MM.1S (cell line): ENCODE measurements at regions not wholly inside any gene's neighbourhood (a gene's known extent, or its start where the extent isn't known, plus 50 kb on each side); places are given as distances from the start of the nearest gene placed in this dataset.

Source experiments
- DNase-seq: peaks from one replicate; pipeline ENCODE4 v3.0.0-alpha.2; 2015
- H2AFZ ChIP-seq: fragments of 300-600 bp; sonication (generic); 2 replicates; pipeline ENCODE4 v1.6.0; 2016; ENCODE audit warnings: antibody characterized with exemption, low read length
- H3F3A ChIP-seq: fragments of 300-600 bp; sonication (generic); 2 replicates; pipeline ENCODE4 v1.6.1; 2016; ENCODE audit warnings: mild to moderate bottlenecking, antibody characterized with exemption, low read length, moderate library complexity, mixed read lengths; ENCODE audit not compliant: insufficient read depth
- H3K27ac ChIP-seq: fragments of 300-600 bp; sonication (generic); 2 replicates; pipeline ENCODE4 v1.5.1; 2016; ENCODE audit warnings: mild to moderate bottlenecking, low read length
- H3K27me3 ChIP-seq: fragments of 300-600 bp; sonication (generic); replicated peaks from 2 replicates; pipeline ENCODE4 v1.6.0; 2016; ENCODE audit warnings: low read length; ENCODE audit not compliant: insufficient read depth
- H3K36me3 ChIP-seq: fragments of 300-600 bp; sonication (generic); replicated peaks from 2 replicates; pipeline ENCODE4 v1.6.1; 2016; ENCODE audit warnings: mild to moderate bottlenecking, low read length, mixed read lengths; ENCODE audit not compliant: insufficient read depth
- H3K4me1 ChIP-seq: fragments of 300-600 bp; sonication (generic); 2 replicates; pipeline ENCODE4 v1.6.1; 2016; ENCODE audit warnings: low read length, mixed read lengths
- H3K4me2 ChIP-seq: fragments of 300-600 bp; sonication (generic); 2 replicates; pipeline ENCODE4 v1.6.0; 2016; ENCODE audit warnings: low read depth, low read length
- H3K4me3 ChIP-seq: fragments of 300-600 bp; sonication (generic); 2 replicates; pipeline ENCODE4 v1.5.1; 2016; ENCODE audit warnings: low read length, mixed read lengths
- H3K79me2 ChIP-seq: fragments of 300-600 bp; sonication (generic); 2 replicates; pipeline ENCODE4 v1.6.1; 2016; ENCODE audit warnings: mixed run types, low read length, mixed read lengths
- H3K9ac ChIP-seq: fragments of 300-600 bp; sonication (generic); 2 replicates; pipeline ENCODE4 v1.6.1; 2016; ENCODE audit warnings: low read length, mixed read lengths
- H3K9me2 ChIP-seq: fragments of 300-600 bp; sonication (generic); replicated peaks from 2 replicates; pipeline ENCODE4 v1.6.1; 2016; ENCODE audit warnings: mild to moderate bottlenecking, low read length, mixed read lengths; ENCODE audit not compliant: insufficient read depth
- H3K9me3 ChIP-seq: fragments of 300-600 bp; sonication (generic); replicated peaks from 2 replicates; pipeline ENCODE4 v1.6.1; 2016; ENCODE audit warnings: mild to moderate bottlenecking, low read length, mixed read lengths; ENCODE audit not compliant: insufficient read depth
- H4K20me1 ChIP-seq: fragments of 300-600 bp; sonication (generic); 2 replicates; pipeline ENCODE4 v1.6.1; 2016; ENCODE audit warnings: mild to moderate bottlenecking, low read length, moderate library complexity, mixed read lengths; ENCODE audit not compliant: insufficient read depth
- CTCF ChIP-seq: fragments of 300-600 bp; sonication (generic); IDR thresholded peaks from 2 replicates; pipeline ENCODE4 v1.5.1; 2016; ENCODE audit warnings: antibody characterized with exemption, low read length, mixed read lengths
- EZH2 ChIP-seq: fragments of 300-600 bp; sonication (generic); optimal IDR thresholded peaks from 2 replicates; pipeline ENCODE3; 2017; ENCODE audit warnings: low read depth, mild to moderate bottlenecking, antibody characterized with exemption, low read length, mixed read lengths
- EZH2phosphoT487 ChIP-seq: fragments of 300-600 bp; sonication (generic); IDR thresholded peaks from 2 replicates; pipeline ENCODE4 v1.6.1; 2018; ENCODE audit warnings: antibody characterized with exemption, low read length

GRCh38 chr16:85187447-85187846, 75.2 kb upstream of the CIBAR2 start:
- TF ChIP-seq EZH2 = no peak
- TF ChIP-seq CTCF = no peak
- Histone ChIP-seq H3K9ac (no peak overlapping the region), H3K27me3 (peaks cover 67% of the 10 kb centered on the region), H3K27ac (no peak overlapping the region), H3K4me3 (no peak overlapping the region), H4K20me1 (no peaks in the 10 kb centered on the region), H3K4me2 (no peak overlapping the region), H3K79me2 (no peaks in the 10 kb centered on the region), H3K9me3 (no peaks in the 10 kb centered on the region), H2AFZ (no peak overlapping the region), H3K9me2 (no peaks in the 10 kb centered on the region), H3K4me1 (no peaks in the 10 kb centered on the region), H3K36me3 (no peaks in the 10 kb centered on the region), H3F3A (no peaks in the 10 kb centered on the region)
- no peak for DNase-seq

GRCh38 chr16:85187886-85188285, 75.6 kb upstream of the CIBAR2 start:
- no peaks in the 10 kb centered on the region for H3K9me3 ChIP-seq
- H3K9me2 ChIP-seq = no peaks in the 10 kb centered on the region
- no peak overlapping the region for H3K27ac ChIP-seq
- no peak overlapping the region for H3K9ac ChIP-seq
- H3F3A ChIP-seq = no peaks in the 10 kb centered on the region
- H4K20me1 ChIP-seq = no peaks in the 10 kb centered on the region
- H2AFZ ChIP-seq = no peak overlapping the region
- H3K4me1 ChIP-seq = no peaks in the 10 kb centered on the region
- H3K27me3 ChIP-seq = peaks cover 71% of the 10 kb centered on the region
- H3K4me3 ChIP-seq = no peak overlapping the region
- no peak for DNase-seq
- H3K4me2 ChIP-seq = no peak overlapping the region
- no peaks in the 10 kb centered on the region for H3K36me3 ChIP-seq
- TF ChIP-seq EZH2phosphoT487 (no peak), CTCF (no peak), EZH2 (no peak)
- no peaks in the 10 kb centered on the region for H3K79me2 ChIP-seq

GRCh38 chr16:85188822-85189672, 76.8 kb upstream of the CIBAR2 start:
- DNase-seq = no peak
- Histone ChIP-seq H3K27me3 (peaks cover 65% of the 10 kb centered on the region), H3K79me2 (no peaks in the 10 kb centered on the region), H3K9ac (no peak overlapping the region), H3K36me3 (no peaks in the 10 kb centered on the region), H3K9me3 (no peaks in the 10 kb centered on the region), H3K9me2 (no peaks in the 10 kb centered on the region), H4K20me1 (no peaks in the 10 kb centered on the region), H3K4me1 (no peaks in the 10 kb centered on the region), H2AFZ (no peak overlapping the region), H3K27ac (no peak overlapping the region), H3K4me3 (no peak overlapping the region), H3K4me2 (no peak overlapping the region), H3F3A (no peaks in the 10 kb centered on the region)
- no peak for TF ChIP-seq EZH2phosphoT487
- no peak for TF ChIP-seq EZH2
- TF ChIP-seq CTCF = no peak
